ENCODE measurements at regions not wholly inside any gene's neighbourhood (a gene's known extent, or its start where the extent isn't known, plus 50 kb on each side); places are given as distances from the start of the nearest gene placed in this dataset.

GRCh38 chr3:135419155-135419554 is 546.4 kb upstream of the PPP2R3A start:
- TF ChIP-seq, protein P1, sequence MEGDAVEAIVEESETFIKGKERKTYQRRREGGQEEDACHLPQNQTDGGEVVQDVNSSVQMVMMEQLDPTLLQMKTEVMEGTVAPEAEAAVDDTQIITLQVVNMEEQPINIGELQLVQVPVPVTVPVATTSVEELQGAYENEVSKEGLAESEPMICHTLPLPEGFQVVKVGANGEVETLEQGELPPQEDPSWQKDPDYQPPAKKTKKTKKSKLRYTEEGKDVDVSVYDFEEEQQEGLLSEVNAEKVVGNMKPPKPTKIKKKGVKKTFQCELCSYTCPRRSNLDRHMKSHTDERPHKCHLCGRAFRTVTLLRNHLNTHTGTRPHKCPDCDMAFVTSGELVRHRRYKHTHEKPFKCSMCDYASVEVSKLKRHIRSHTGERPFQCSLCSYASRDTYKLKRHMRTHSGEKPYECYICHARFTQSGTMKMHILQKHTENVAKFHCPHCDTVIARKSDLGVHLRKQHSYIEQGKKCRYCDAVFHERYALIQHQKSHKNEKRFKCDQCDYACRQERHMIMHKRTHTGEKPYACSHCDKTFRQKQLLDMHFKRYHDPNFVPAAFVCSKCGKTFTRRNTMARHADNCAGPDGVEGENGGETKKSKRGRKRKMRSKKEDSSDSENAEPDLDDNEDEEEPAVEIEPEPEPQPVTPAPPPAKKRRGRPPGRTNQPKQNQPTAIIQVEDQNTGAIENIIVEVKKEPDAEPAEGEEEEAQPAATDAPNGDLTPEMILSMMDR (IDR thresholded peaks at IDR 0.05), result no peak
- TF ChIP-seq POLR2A (IDR thresholded peaks at IDR 0.05), result no peak
- no peak for TF ChIP-seq POLR2AphosphoS5 (IDR thresholded peaks at IDR 0.05)

Data from sigmoid colon (tissue), 4 donors.